BLaER1 treated with 17β-estradiol and CSF1 and Interleukin-3, amounts not matched to agents 10 nM and 100 nM (cell line): ENCODE measurements at regions not wholly inside any gene's neighbourhood (a gene's known extent, or its start where the extent isn't known, plus 50 kb on each side); places are given as distances from the start of the nearest gene placed in this dataset.

ENCODE experiments used
- H3K27ac ChIP-seq, 11 experiments: shearing (Covaris generic); formaldehyde crosslinking; 2 replicates each; pipeline ENCODE4 v1.8.1; 2022
- H3K27me3 ChIP-seq, 11 experiments: shearing (Covaris generic); formaldehyde crosslinking; 2 replicates each; pipeline ENCODE4 v1.8.1; 2022
- H3K36me3 ChIP-seq, 11 experiments: shearing (Covaris generic); formaldehyde crosslinking; 2 replicates each; pipeline ENCODE4 v1.8.1; 2022
- H3K4me1 ChIP-seq, 10 experiments: shearing (Covaris generic); formaldehyde crosslinking; 2 replicates each; pipeline ENCODE4 v1.8.1; 2022
- H3K4me2 ChIP-seq, 11 experiments: shearing (Covaris generic); formaldehyde crosslinking; 2 replicates each; pipeline ENCODE4 v1.8.1; 2022
- H3K4me3 ChIP-seq, 10 experiments: shearing (Covaris generic); formaldehyde crosslinking; 2 replicates each; pipeline ENCODE4 v1.8.1; 2022
- H3K9ac ChIP-seq, 11 experiments: shearing (Covaris generic); formaldehyde crosslinking; 2 replicates each; pipeline ENCODE4 v1.8.1; 2022
- H3K9me3 ChIP-seq, 11 experiments: shearing (Covaris generic); formaldehyde crosslinking; replicated peaks in 1 of 11; 2 replicates each; pipeline ENCODE4 v1.8.1; 2022
- H4K20me1 ChIP-seq, 11 experiments: shearing (Covaris generic); formaldehyde crosslinking; 2 replicates each; pipeline ENCODE4 v1.8.1; 2022
- Cebpa-rat ChIP-seq, 11 experiments: shearing (Covaris generic); IDR thresholded peaks; 2 replicates each; pipeline ENCODE4 v1.8.1; 2022

DNA sequence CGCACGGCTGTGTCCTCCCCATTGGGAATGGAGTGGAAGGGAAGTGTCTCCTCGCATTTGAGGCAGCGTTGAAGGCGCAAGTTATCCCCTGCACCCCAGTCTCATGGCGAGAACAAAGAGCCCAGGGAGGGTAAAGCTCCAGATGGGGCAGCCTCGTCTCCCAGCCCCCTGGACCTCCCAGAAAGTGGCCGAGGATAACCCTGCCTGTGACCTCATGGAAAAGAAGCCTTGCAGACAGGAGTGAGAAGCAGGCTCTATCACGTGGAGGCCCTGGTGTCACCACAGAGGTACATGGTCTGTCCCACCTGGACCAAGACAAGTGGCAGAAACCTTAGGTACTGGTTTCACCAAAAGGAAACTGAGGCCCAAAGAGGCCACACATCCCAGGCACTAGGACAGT is 134.8 kb upstream of the RPS6KA2 start:
- Histone ChIP-seq H3K4me1 (peaks cover 18 to 38% (median 29%) of the 10 kb centered on the region in 10 experiments; a peak in 19 of 20 replicates), H3K4me2 (no peak overlapping the region), H3K4me3 (no peak overlapping the region), H3K9me3 (no peaks in the 10 kb centered on the region), H3K36me3 (no peaks in the 10 kb centered on the region), H3K27me3 (peaks cover 9 to 19% (median 14%) of the 10 kb centered on the region in 11 experiments; a peak in 21 of 22 replicates), H4K20me1 (peaks cover 0 to 15% (median 6%) of the 10 kb centered on the region in 11 experiments; a peak in 7 of 22 replicates), H3K9ac (no peak overlapping the region), H3K27ac (no peak overlapping the region)
- no peak for TF ChIP-seq Cebpa-rat (IDR thresholded peaks at IDR 0.05)

- Histone ChIP-seq H3K36me3 (no peaks in the 10 kb centered on the region), H3K4me3 (no peak overlapping the region), H3K27me3 (peaks cover 16 to 33% (median 23%) of the 10 kb centered on the region in 11 experiments; a peak in 21 of 22 replicates), H3K4me2 (no peak overlapping the region), H4K20me1 (peaks cover 0 to 15% (median 6%) of the 10 kb centered on the region in 11 experiments; a peak in 7 of 22 replicates), H3K27ac (no peak overlapping the region), H3K9ac (no peak overlapping the region), H3K9me3 (no peaks in the 10 kb centered on the region), H3K4me1 (peaks cover 18 to 44% (median 34%) of the 10 kb centered on the region in 10 experiments; a peak in 19 of 20 replicates)
- no peak for TF ChIP-seq Cebpa-rat (IDR thresholded peaks at IDR 0.05)
Measured at GRCh38 chr6:166760288-166760687, 133.2 kb upstream of the RPS6KA2 start.

DNA sequence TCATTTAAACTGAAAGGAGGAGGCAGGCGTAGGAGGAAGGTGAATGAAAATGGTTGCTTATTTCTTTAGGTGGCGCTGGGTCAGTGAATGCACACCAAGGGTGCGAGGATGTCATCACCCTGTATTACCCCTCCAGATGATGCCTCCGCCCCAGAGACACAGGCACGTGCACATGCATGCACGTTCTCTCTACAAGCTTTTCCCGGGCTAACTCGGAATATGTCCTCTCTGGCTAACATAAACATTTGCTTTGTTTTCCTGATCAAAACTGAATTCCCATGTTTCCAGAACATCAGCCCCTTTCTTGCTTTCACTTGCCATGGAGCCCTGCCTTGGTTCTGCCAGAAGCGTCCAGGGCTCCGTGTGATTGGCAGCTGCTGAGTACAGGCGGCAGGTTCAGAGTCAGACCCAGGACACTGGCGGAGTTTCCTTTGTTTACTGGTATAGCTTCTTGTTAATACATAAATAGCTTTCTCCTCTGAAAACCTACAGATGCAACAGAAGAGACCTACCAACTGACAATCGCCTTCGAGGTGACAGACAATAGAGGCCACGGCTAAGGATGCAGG is 131.2 kb upstream of the RPS6KA2 start:
- Histone ChIP-seq H3K27me3 (peaks cover 33 to 53% (median 39%) of the 10 kb centered on the region in 11 experiments), H3K4me1 (peaks cover 18 to 42% (median 40%) of the 10 kb centered on the region in 10 experiments; a peak in 19 of 20 replicates), H3K4me3 (no peak overlapping the region; a peak in 1 of 20 replicates), H3K9me3 (no peaks in the 10 kb centered on the region), H3K9ac (no peak overlapping the region), H4K20me1 (peaks cover 0 to 19% (median 6%) of the 10 kb centered on the region in 11 experiments; a peak in 8 of 22 replicates), H3K36me3 (no peaks in the 10 kb centered on the region), H3K4me2 (peak overlapping the region; percentile 50 to 91 (median 74)), H3K27ac (no peak overlapping the region)
- no peak for TF ChIP-seq Cebpa-rat (IDR thresholded peaks at IDR 0.05)

DNA sequence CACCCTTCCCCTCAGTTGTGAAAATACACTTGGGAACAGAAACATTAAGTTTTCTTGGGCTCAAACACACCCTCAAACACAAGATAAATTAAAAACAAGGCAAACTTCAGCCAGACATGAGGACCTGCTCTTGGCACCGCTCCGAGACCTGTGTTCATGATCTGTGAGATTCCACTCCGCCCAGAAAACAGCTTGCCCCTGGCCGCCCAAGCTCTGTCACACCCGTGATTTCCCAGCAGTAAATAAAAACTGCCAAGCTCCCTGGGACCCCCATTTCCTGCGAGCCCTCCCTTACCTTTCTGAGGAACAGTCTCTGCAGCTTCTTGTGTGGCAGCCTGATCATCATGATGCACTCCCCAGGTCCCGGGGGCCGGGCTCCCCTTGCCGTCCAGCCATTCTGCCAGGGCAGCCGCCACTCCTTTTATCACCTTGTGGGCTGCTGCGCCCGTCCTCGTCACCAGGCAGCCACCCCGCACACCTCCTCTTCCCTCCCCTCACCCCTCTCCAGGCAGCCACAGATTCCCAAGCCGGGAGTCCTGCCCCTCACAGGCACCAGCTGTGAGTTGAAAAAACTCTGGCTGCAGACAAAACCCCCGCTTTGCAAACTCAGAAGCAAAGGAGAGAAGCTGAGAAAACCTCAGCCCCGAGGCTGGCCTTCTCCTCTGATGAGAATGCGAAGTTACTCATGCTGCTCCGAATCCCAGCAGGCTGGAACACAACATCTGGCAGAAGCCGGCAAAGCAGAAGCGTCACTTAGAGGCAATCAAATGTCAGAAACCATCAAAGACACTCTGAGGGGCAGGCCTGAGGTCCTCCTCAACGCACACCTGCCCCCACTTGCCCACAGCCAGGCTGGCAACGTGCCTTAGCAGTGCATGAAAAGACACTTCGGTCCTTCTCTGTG is 130.4 kb upstream of the RPS6KA2 start:
- no peak overlapping the region for H3K27ac ChIP-seq
- no peaks in the 10 kb centered on the region for H3K36me3 ChIP-seq
- peak overlapping the region; percentile 50 to 91 (median 74) for H3K4me2 ChIP-seq
- peak overlapping the region in 2 of 11 experiments; percentile 34 to 40; a peak in 2 of 22 replicates for H3K9ac ChIP-seq
- H3K9me3 ChIP-seq: no peaks in the 10 kb centered on the region
- H3K27me3 ChIP-seq: peaks cover 40 to 61% (median 46%) of the 10 kb centered on the region in 11 experiments
- H4K20me1 ChIP-seq: peaks cover 0 to 19% (median 6%) of the 10 kb centered on the region in 11 experiments; a peak in 8 of 22 replicates
- peaks cover 18 to 49% (median 46%) of the 10 kb centered on the region in 10 experiments; a peak in 19 of 20 replicates for H3K4me1 ChIP-seq
- H3K4me3 ChIP-seq: no peak overlapping the region; a peak in 2 of 20 replicates
- TF ChIP-seq Cebpa-rat (IDR thresholded peaks at IDR 0.05): no peak

- H3K9ac ChIP-seq: no peak overlapping the region
- H3K9me3 ChIP-seq: no peaks in the 10 kb centered on the region
- H3K27ac ChIP-seq: no peak overlapping the region
- H3K4me2 ChIP-seq: peak overlapping the region in 6 of 11 experiments; percentile 3 to 57 (median 19); a peak in 6 of 22 replicates
- peaks cover 56 to 77% (median 66%) of the 10 kb centered on the region in 11 experiments for H3K27me3 ChIP-seq
- H4K20me1 ChIP-seq: peaks cover 0 to 42% (median 22%) of the 10 kb centered on the region in 11 experiments; a peak in 18 of 22 replicates
- H3K4me3 ChIP-seq: no peak overlapping the region
- H3K36me3 ChIP-seq: no peaks in the 10 kb centered on the region
- TF ChIP-seq Cebpa-rat (IDR thresholded peaks at IDR 0.05): no peak
- H3K4me1 ChIP-seq: peaks cover 43 to 79% (median 75%) of the 10 kb centered on the region in 10 experiments
Measured at GRCh38 chr6:166754218-166755030, 127.4 kb upstream of the RPS6KA2 start.

- Histone ChIP-seq H3K9ac (no peak overlapping the region), H3K4me1 (peaks cover 37 to 69% (median 66%) of the 10 kb centered on the region in 10 experiments), H3K4me2 (peak overlapping the region in 8 of 11 experiments; percentile 25 to 96 (median 68); a peak in 13 of 22 replicates), H3K36me3 (no peaks in the 10 kb centered on the region), H3K27ac (no peak overlapping the region), H3K4me3 (no peak overlapping the region), H3K27me3 (peaks cover 54 to 71% (median 66%) of the 10 kb centered on the region in 11 experiments), H3K9me3 (no peaks in the 10 kb centered on the region), H4K20me1 (peaks cover 0 to 42% (median 22%) of the 10 kb centered on the region in 11 experiments; a peak in 18 of 22 replicates)
- TF ChIP-seq Cebpa-rat (IDR thresholded peaks at IDR 0.05): no peak
Measured at GRCh38 chr6:166752928-166753721, 126.1 kb upstream of the RPS6KA2 start.

GRCh38 chr6:166752097-166752496 is 125.0 kb upstream of the RPS6KA2 start:
- 0 out of 22 replicates have a peak overlapping the region, but pooled peaks of 2 of the 11 experiments have one; percentile 13 to 43 for H3K27ac ChIP-seq
- H3K27me3 ChIP-seq: peaks cover 51 to 61% (median 56%) of the 10 kb centered on the region in 11 experiments
- no peaks in the 10 kb centered on the region for H3K9me3 ChIP-seq
- no peak overlapping the region for H3K9ac ChIP-seq
- peak overlapping the region; percentile 75 to 96 (median 84); a peak in 21 of 22 replicates for H3K4me2 ChIP-seq
- no peaks in the 10 kb centered on the region for H3K36me3 ChIP-seq
- peaks cover 37 to 69% (median 66%) of the 10 kb centered on the region in 10 experiments for H3K4me1 ChIP-seq
- peaks cover 0 to 41% (median 22%) of the 10 kb centered on the region in 11 experiments; a peak in 18 of 22 replicates for H4K20me1 ChIP-seq
- no peak overlapping the region for H3K4me3 ChIP-seq
- no peak for TF ChIP-seq Cebpa-rat (IDR thresholded peaks at IDR 0.05)
